A673 (cell line): ENCODE measurements at regions not wholly inside any gene's neighbourhood (a gene's known extent, or its start where the extent isn't known, plus 50 kb on each side); places are given as distances from the start of the nearest gene placed in this dataset.

Experiments
- EZH2 ChIP-seq: fragments of 200-600 bp; sonication (generic); IDR thresholded peaks from 2 replicates; pipeline ENCODE4 v1.6.1; 2017; ENCODE audit warnings: borderline replicate concordance, low read depth, mild to moderate bottlenecking, mixed read lengths, antibody characterized with exemption, low read length; ENCODE audit not compliant: poor library complexity, severe bottlenecking
- TF ChIP-seq, protein P1 (sequence below): fragments of 300-800, 200-600 bp; sonication (generic); conservative IDR thresholded peaks from 2 replicates; pipeline ENCODE4 v1.5.1; 2017; ENCODE audit warnings: low read depth, mild to moderate bottlenecking, antibody characterized with exemption, low read length, moderate library complexity, mixed read lengths

DNA sequence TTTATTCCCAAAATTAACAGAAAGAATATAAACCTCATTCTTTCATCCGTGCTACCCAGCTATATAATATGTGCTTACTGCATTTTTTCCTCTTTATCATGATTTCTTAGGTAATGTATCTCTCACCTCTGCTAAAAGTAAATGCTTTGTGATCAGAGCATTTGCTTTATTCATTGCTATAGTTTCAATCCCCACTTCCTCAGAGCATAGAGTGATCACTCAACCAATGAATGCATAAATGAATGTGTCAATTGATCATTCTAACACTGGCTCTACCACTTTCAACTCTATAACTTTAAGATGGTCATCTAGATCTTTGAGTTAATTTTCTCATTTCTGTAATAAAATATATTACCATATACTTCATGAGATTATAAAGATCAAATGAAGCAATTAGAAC, 719.2 kb downstream of the CETN3 start:
- TF ChIP-seq, protein P1, sequence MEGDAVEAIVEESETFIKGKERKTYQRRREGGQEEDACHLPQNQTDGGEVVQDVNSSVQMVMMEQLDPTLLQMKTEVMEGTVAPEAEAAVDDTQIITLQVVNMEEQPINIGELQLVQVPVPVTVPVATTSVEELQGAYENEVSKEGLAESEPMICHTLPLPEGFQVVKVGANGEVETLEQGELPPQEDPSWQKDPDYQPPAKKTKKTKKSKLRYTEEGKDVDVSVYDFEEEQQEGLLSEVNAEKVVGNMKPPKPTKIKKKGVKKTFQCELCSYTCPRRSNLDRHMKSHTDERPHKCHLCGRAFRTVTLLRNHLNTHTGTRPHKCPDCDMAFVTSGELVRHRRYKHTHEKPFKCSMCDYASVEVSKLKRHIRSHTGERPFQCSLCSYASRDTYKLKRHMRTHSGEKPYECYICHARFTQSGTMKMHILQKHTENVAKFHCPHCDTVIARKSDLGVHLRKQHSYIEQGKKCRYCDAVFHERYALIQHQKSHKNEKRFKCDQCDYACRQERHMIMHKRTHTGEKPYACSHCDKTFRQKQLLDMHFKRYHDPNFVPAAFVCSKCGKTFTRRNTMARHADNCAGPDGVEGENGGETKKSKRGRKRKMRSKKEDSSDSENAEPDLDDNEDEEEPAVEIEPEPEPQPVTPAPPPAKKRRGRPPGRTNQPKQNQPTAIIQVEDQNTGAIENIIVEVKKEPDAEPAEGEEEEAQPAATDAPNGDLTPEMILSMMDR = no peak
- no peak for TF ChIP-seq EZH2
